Mesenchymal stem cell (in vitro differentiated cells and primary cell): ENCODE measurements at regions not wholly inside any gene's neighbourhood (a gene's known extent, or its start where the extent isn't known, plus 50 kb on each side); places are given as distances from the start of the nearest gene placed in this dataset.

Source experiments
- DNase-seq: peaks from one replicate; pipeline ENCODE4 v3.0.0-alpha.2; 2013
- H2AFZ ChIP-seq: one replicate; pipeline ENCODE4 v1.6.1; 2013; ENCODE audit warnings: low read depth, mild to moderate bottlenecking, control low read depth, inconsistent platforms, low read length, moderate library complexity
- H2AK5ac ChIP-seq: 2 replicates; pipeline ENCODE4 v1.6.1; 2013; ENCODE audit warnings: low read length, moderate library complexity, mild to moderate bottlenecking, inconsistent platforms; ENCODE audit not compliant: severe bottlenecking
- H2BK120ac ChIP-seq: one replicate; pipeline ENCODE4 v1.6.1; 2013; ENCODE audit warnings: low read depth, mild to moderate bottlenecking, inconsistent platforms, low read length, moderate library complexity
- H2BK12ac ChIP-seq, 2 experiments: one replicate each; pipeline ENCODE4 v1.6.1; 2013; ENCODE audit warnings: inconsistent platforms in 2 of 2, low read length in 2 of 2, mild to moderate bottlenecking in 2 of 2, moderate library complexity in 2 of 2, control low read depth in 1 of 2
- H2BK15ac ChIP-seq: one replicate; pipeline ENCODE4 v1.6.1; 2013; ENCODE audit warnings: mild to moderate bottlenecking, low read depth, inconsistent platforms; ENCODE audit not compliant: poor library complexity, severe bottlenecking
- H2BK5ac ChIP-seq: 2 replicates; pipeline ENCODE4 v1.6.1; 2013; ENCODE audit warnings: low read depth, mild to moderate bottlenecking, low read length, control low read depth, inconsistent platforms; ENCODE audit not compliant: poor library complexity, severe bottlenecking
- H3K14ac ChIP-seq, 2 experiments: one replicate each; pipeline ENCODE4 v1.6.1; 2013; ENCODE audit warnings: inconsistent platforms in 2 of 2, low read length in 2 of 2, control low read depth in 1 of 2, mild to moderate bottlenecking in 1 of 2, moderate library complexity in 1 of 2
- H3K18ac ChIP-seq, 2 experiments: one replicate each; pipeline ENCODE4 v1.6.1; 2013; ENCODE audit warnings: inconsistent platforms in 2 of 2, low read length in 2 of 2, control low read depth in 1 of 2, low read depth in 1 of 2, mild to moderate bottlenecking in 1 of 2
- H3K23ac ChIP-seq, 2 experiments: one replicate each; pipeline ENCODE4 v1.6.1; 2013; ENCODE audit warnings: inconsistent platforms in 2 of 2, low read length in 2 of 2, mild to moderate bottlenecking in 2 of 2, moderate library complexity in 2 of 2, control low read depth in 1 of 2
- H3K27ac ChIP-seq: 2 replicates; pipeline ENCODE4 v1.5.1; 2013; ENCODE audit warnings: mild to moderate bottlenecking, moderate library complexity, low read length, control low read depth, inconsistent platforms; ENCODE audit not compliant: poor library complexity, severe bottlenecking
- H3K27me3 ChIP-seq, 2 experiments: 2 replicates each; pipeline versions ENCODE4 v1.6.1 to v1.7.0; 2013; ENCODE audit warnings: low read length in 2 of 2, mild to moderate bottlenecking in 2 of 2, moderate library complexity in 2 of 2, control low read depth in 1 of 2, inconsistent platforms in 1 of 2; ENCODE audit not compliant: control insufficient read depth in 1 of 2, insufficient read depth in 1 of 2
- H3K36me3 ChIP-seq, 2 experiments: 2 replicates each; pipeline versions ENCODE4 v1.6.1 to v1.7.0; 2013; ENCODE audit warnings: low read length in 2 of 2, control low read depth in 1 of 2, inconsistent platforms in 1 of 2, low read depth in 1 of 2, mild to moderate bottlenecking in 1 of 2; ENCODE audit not compliant: insufficient read depth in 2 of 2, control insufficient read depth in 1 of 2
- H3K4ac ChIP-seq, 2 experiments: one replicate each; pipeline ENCODE4 v1.6.1; 2013; ENCODE audit warnings: inconsistent platforms in 2 of 2, low read length in 2 of 2, mild to moderate bottlenecking in 2 of 2, moderate library complexity in 2 of 2, control low read depth in 1 of 2, low read depth in 1 of 2
- H3K4me1 ChIP-seq: 2 replicates; pipeline ENCODE4 v1.6.1; 2013; ENCODE audit warnings: low read depth, low read length, control low read depth; ENCODE audit not compliant: control insufficient read depth, insufficient read depth
- H3K4me2 ChIP-seq: 2 replicates; pipeline ENCODE4 v1.6.1; 2013; ENCODE audit warnings: low read length, mild to moderate bottlenecking, inconsistent platforms; ENCODE audit not compliant: poor library complexity, severe bottlenecking
- H3K4me3 ChIP-seq, 2 experiments: 2 replicates each; pipeline versions ENCODE4 v1.5.1 to v1.7.0; 2013; ENCODE audit warnings: low read length in 2 of 2, mild to moderate bottlenecking in 2 of 2, control low read depth in 1 of 2, low read depth in 1 of 2; ENCODE audit not compliant: insufficient read depth in 1 of 2
- H3K79me1 ChIP-seq: replicated peaks from 2 replicates; pipeline ENCODE4 v1.6.1; 2013; ENCODE audit warnings: mild to moderate bottlenecking, control low read depth, low read length, inconsistent platforms; ENCODE audit not compliant: poor library complexity, severe bottlenecking
- H3K9ac ChIP-seq: 2 replicates; pipeline ENCODE4 v1.7.0; 2013; ENCODE audit warnings: mild to moderate bottlenecking, low read length, moderate library complexity
- H3K9me3 ChIP-seq: 2 replicates; pipeline ENCODE4 v1.7.0; 2013; ENCODE audit warnings: mild to moderate bottlenecking, low read length; ENCODE audit not compliant: control insufficient read depth
- H4K8ac ChIP-seq: one replicate; pipeline ENCODE4 v1.6.1; 2013; ENCODE audit warnings: inconsistent platforms, mild to moderate bottlenecking, low read length, moderate library complexity
- H4K91ac ChIP-seq: one replicate; pipeline ENCODE4 v1.6.1; 2013; ENCODE audit warnings: mild to moderate bottlenecking, low read length, inconsistent platforms
- WGBS: methylation state at CpG from one replicate; pipeline ENCODE4 v1.1.7; 2013; ENCODE audit warnings: mixed read lengths; 5-methylcytosine and 5-hydroxymethylcytosine counted together

DNA sequence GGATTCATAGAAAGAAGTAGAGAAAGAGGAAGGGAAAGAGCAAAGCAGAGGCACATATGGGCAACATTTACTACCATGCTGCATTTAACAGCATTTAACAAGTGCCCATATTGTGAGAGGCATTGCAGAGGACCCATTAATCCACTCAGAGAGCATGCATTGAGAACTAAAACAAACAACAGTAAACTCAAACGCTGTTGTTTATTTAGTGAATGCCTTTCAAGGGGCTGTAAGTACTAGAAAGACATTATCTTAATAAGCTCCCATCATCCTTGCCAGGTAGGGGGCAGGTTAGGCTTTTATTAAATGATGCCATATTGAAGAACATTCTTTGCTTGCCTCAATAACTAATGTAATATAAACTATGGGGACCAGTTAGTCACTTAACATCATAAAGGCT is 254.3 kb upstream of the DAB1 start:
- WGBS, result no CpG with 5 or more reads among the region's 1 CpG
- Histone ChIP-seq H3K4me1 (no peaks in the 10 kb centered on the region), H3K27me3 (no peaks in the 10 kb centered on the region), H3K4me2 (no peak overlapping the region), H2AK5ac (no peak overlapping the region), H4K8ac (no peak overlapping the region), H3K36me3 (no peaks in the 10 kb centered on the region), H3K79me1 (no peaks in the 10 kb centered on the region), H3K23ac (no peak overlapping the region), H3K14ac (no peak overlapping the region), H2BK12ac (no peak overlapping the region), H3K18ac (no peak overlapping the region), H3K4me3 (no peak overlapping the region), H3K9ac (no peak overlapping the region), H2BK5ac (no peak overlapping the region), H2BK15ac (no peak overlapping the region), H3K9me3 (no peaks in the 10 kb centered on the region), H3K4ac (no peak overlapping the region), H2AFZ (no peak overlapping the region), H4K91ac (no peak overlapping the region), H3K27ac (no peak overlapping the region), H2BK120ac (no peak overlapping the region)
- DNase-seq, result no peak

DNA sequence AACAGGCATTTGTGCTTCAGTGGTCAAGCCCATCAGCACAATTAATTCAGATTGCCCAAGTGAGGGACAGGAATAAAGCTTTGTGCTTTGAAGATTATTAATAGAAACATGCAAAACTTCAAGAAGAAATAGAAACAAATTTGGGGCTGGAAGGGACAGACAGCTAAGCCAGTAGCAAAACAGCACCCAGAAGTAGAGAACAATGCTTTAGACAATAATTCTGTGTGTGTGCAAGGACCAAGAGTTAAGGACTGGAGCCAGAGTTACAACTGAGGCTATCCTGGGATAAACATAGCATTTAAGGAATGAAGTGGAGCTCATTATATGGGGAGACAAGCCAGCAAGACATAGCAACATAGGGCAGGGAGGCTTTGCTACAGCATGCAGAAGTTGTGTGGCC is 251.9 kb upstream of the DAB1 start:
- no peak overlapping the region for H2BK15ac ChIP-seq
- H3K9me3 ChIP-seq, result no peaks in the 10 kb centered on the region
- no peak overlapping the region for H2BK120ac ChIP-seq
- no peak overlapping the region for H4K8ac ChIP-seq
- H2AFZ ChIP-seq, result no peak overlapping the region
- H4K91ac ChIP-seq, result no peak overlapping the region
- H3K14ac ChIP-seq, result no peak overlapping the region
- no peak overlapping the region for H3K4me2 ChIP-seq
- no peak overlapping the region for H3K4me3 ChIP-seq
- H3K23ac ChIP-seq, result no peak overlapping the region
- H2AK5ac ChIP-seq, result no peak overlapping the region
- DNase-seq, result no peak
- H2BK5ac ChIP-seq, result no peak overlapping the region
- no peaks in the 10 kb centered on the region for H3K36me3 ChIP-seq
- no peaks in the 10 kb centered on the region for H3K4me1 ChIP-seq
- H3K4ac ChIP-seq, result no peak overlapping the region
- no peak overlapping the region for H2BK12ac ChIP-seq
- no peak overlapping the region for H3K9ac ChIP-seq
- H3K27ac ChIP-seq, result no peak overlapping the region
- no peaks in the 10 kb centered on the region for H3K27me3 ChIP-seq
- H3K18ac ChIP-seq, result no peak overlapping the region
- no peaks in the 10 kb centered on the region for H3K79me1 ChIP-seq

DNA sequence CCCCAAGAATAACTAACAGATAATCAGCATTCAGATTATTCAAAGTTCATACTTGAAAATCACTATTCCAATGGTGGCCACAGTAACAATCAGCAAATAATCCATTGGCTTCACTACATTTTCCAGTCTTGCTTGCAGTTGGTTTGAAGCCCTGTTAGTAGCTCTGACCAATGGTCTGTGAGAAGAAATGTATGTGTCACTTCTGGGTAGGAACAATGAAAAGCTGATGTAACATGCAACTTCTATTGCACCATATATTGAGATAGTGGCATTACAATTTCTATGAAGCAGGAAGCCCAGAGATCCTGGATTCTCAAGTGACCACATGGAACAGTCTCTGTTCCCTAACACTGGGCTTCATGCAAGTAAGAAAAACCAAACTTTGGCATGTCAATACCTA is 250.9 kb upstream of the DAB1 start:
- no peak overlapping the region for H3K4me3 ChIP-seq
- H2BK5ac ChIP-seq, result no peak overlapping the region
- H3K27me3 ChIP-seq, result no peaks in the 10 kb centered on the region
- no peaks in the 10 kb centered on the region for H3K9me3 ChIP-seq
- no peak overlapping the region for H3K4me2 ChIP-seq
- no peak overlapping the region for H2BK120ac ChIP-seq
- no peak overlapping the region for H3K4ac ChIP-seq
- H3K23ac ChIP-seq, result no peak overlapping the region
- DNase-seq, result peak; percentile 1
- H3K27ac ChIP-seq, result no peak overlapping the region
- no peaks in the 10 kb centered on the region for H3K4me1 ChIP-seq
- H3K36me3 ChIP-seq, result no peaks in the 10 kb centered on the region
- no peak overlapping the region for H4K8ac ChIP-seq
- H3K79me1 ChIP-seq, result no peaks in the 10 kb centered on the region
- H2AK5ac ChIP-seq, result no peak overlapping the region
- H3K14ac ChIP-seq, result no peak overlapping the region
- H3K18ac ChIP-seq, result no peak overlapping the region
- H2AFZ ChIP-seq, result no peak overlapping the region
- H2BK15ac ChIP-seq, result no peak overlapping the region
- H2BK12ac ChIP-seq, result no peak overlapping the region
- H4K91ac ChIP-seq, result no peak overlapping the region
- no peak overlapping the region for H3K9ac ChIP-seq

DNA sequence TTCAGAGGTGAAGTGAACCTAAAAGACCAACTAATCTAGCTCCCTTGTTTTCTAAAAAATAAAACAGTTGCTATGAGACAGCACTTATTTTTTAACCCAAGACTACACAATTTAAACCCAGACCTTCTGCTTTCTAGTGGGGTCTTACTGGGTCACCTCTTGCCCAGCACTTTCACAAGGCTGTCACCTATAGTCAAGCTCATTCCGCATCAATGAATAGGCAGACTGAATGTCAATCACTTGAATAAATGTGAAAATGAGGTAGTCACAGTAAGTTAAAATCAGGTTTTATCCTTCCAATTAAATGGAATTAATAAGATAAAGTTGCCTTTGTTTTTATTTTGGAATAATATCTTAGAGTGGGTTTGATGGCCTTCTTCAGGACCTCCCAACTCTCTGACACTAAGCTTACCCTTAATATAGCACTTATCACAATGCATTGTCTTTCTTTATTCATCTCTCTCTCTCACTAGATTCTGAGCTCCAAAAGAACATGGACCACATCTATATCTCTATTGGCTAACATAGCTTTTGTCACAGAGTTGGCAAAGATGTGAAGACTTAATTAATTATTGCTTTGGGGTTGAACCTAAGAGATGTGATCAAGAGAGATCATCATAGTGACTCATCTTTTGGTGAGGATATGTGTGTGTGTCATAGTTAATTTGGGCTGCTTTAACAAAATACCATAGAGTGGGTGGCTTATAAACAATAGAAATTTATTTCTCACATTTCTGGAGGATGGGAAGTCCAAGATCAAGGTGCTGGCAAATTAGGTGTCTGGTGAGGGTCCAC is 248.7 kb upstream of the DAB1 start:
- no peak overlapping the region for H3K4me2 ChIP-seq
- H3K9me3 ChIP-seq, result no peaks in the 10 kb centered on the region
- H3K9ac ChIP-seq, result no peak overlapping the region
- H3K4me1 ChIP-seq, result no peaks in the 10 kb centered on the region
- no peak overlapping the region for H3K23ac ChIP-seq
- H3K36me3 ChIP-seq, result no peaks in the 10 kb centered on the region
- H3K4me3 ChIP-seq, result no peak overlapping the region
- whole genome bisulfite sequencing, result no CpG with 5 or more reads among the region's 1 CpG
- no peak overlapping the region for H4K8ac ChIP-seq
- H2BK15ac ChIP-seq, result no peak overlapping the region
- H3K27ac ChIP-seq, result no peak overlapping the region
- H3K4ac ChIP-seq, result no peak overlapping the region
- H3K79me1 ChIP-seq, result no peaks in the 10 kb centered on the region
- no peak overlapping the region for H4K91ac ChIP-seq
- H2BK12ac ChIP-seq, result no peak overlapping the region
- no peak overlapping the region for H3K14ac ChIP-seq
- no peaks in the 10 kb centered on the region for H3K27me3 ChIP-seq
- H2AFZ ChIP-seq, result no peak overlapping the region
- no peak overlapping the region for H2BK120ac ChIP-seq
- H3K18ac ChIP-seq, result no peak overlapping the region
- H2AK5ac ChIP-seq, result no peak overlapping the region
- H2BK5ac ChIP-seq, result no peak overlapping the region
- no peak for DNase-seq
